DMS114 treated with DMSO at 0.1 percent for 48 hours (cell line): ENCODE measurements at regions not wholly inside any gene's neighbourhood (a gene's known extent, or its start where the extent isn't known, plus 50 kb on each side); places are given as distances from the start of the nearest gene placed in this dataset.

Experiments used
- DNase-seq: peaks from one replicate; lab custom pipeline; 2025; ENCODE audit not compliant: unreplicated experiment; lab: John Stamatoyannopoulos, UW

DNA sequence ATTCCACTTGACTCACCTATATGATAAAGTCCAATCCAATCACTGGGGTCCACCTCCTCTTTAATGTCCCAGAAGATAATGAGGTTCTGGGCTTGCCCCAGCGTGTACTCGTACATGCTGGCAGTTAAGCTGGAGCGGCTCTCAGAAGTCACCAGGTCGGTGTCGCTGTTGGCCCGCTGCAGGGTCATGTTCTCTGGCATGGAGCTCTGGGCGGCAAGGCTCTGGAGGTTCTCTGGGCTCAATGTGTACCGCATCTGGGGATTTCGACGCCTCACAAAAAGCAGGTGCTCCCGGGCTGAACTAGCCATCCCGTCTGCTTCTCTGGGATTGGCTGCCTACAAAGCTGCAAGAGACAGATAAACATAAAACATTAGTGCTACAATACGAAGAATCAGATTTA, 206.4 kb upstream of the CCDC150 start:
- no peak for DNase-seq

DNA sequence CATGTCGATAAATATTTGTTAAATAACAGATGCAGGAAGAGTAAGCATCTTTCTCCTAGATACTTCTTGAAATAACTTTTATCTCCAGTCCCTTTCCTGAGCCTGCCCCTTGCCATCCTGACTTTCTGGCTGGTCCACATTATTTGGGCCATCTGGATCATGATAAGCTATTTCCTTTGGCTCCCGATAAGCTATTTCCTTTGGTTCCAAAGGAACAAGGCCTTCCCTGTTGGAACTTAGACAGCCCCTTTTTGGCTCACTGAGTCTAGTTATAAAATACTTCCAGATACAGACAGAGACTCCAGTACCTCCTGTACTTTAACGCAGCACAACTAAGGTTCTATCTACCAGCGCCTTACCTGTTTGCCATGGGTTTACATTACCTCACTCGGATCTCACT, 205.3 kb upstream of the CCDC150 start:
- no peak for DNase-seq

DNA sequence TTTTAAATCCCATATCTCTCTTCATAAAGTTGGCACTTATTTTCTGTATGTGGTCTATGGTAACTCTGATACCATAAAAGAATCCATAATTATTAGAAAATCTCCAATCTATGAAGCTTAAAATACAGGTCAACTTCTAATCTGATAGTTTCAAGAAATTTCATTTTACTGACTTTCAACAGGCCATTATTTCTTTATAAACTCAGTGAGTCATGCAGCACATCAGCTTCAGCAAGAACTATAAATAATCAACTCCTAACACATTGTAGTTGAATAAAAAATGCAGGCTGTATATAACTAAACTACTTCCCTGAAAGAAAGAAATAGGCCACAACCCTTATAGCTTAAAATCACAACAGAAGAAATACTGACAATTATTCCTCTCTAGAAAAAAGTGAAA, 204.3 kb upstream of the CCDC150 start:
- no peak for DNase-seq

DNA sequence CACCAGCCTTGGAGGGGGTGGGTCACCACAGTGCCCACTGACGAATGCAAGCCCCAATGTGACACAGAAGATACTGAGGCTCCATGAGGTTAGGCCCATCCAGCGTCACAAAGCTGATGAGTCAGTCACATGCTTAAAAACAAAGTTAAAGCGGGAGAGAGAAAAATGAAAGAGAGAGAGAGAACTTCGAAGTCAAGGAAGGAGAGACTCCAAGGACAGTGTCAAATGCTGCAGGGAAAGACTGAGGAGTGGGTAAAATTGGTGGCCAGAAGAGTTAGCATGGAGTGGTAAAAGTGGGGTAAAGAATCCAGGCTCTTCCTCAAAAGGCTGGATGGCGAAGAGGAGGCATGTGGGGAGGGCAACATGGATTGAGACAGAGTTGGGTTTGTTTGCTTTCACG, 201.9 kb upstream of the CCDC150 start:
- no peak for DNase-seq

DNA sequence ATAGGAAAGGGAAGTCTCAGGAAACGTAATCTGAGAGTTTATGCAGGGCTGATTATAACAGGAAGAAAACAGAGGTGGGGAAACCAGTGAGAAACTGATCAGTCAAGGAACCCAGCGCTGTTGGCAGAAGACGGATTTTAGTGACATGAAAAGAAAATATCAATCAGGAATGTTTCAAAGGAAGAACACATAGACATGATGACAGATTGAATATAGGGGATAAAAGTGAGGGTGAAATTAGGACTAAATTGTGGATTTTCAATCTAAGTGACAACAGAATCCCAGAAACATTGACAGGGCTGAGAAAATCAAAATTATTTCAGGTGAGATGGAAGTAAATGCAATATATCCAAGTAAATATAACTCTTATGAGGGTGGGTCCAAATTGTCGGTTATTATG, 199.8 kb upstream of the CCDC150 start:
- DNase-seq: no peak

DNA sequence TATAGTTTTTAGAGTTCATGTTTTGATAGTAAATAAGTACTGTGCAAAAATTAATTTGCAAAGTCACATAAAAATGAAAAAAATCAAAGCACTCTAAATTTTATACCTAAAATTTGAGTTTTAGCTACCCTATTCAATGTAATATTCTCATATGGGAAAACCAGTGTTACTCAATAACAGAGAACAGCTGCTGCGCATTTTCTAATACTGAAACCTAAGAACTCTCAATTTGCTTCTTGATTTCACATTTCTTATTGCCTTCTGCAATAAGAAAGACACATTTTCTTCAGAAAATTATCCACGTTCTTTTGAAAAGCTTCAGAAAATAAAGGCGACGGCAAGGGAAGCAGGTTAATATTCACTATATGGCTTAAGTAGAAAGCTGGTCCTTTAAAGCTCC, 199.1 kb upstream of the CCDC150 start:
- DNase-seq: no peak

DNA sequence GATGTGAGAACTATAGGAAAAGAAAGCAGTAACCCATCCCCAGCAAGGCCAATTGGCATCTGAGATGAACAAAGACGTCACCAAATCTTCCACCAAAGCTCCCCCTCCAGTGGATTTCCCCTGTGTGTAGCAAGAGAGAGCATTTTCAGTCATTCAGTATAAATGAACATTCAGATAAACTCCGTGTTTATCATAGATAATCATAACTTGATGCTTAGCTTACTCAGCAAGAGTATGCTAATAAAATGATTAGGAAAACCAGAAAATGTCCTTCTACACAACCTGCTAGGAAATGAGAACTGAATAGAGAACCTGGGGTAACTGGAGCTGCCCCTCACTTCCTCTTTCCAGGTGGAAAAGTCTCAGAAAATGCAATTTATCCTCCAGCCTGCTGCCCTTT, 198.0 kb upstream of the CCDC150 start:
- DNase-seq: no peak

DNA sequence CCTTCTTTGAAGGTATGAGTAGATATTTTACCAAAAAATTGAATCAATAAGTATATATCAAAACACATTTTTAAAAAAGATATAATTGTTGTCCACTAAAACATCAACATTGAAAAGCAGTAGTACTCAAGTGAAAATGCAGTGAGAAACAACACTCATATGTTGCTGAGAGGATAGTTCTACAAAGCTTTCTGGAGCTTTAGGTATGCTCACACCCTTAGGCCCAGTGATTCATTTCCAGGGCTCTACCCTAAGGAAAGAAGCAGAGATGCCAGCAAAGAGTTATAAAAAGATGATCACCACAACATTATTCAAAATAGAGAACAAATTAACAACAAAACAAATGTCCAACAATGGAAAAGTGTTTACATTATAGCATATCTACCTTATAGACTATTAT, 197.3 kb upstream of the CCDC150 start:
- no peak for DNase-seq

DNA sequence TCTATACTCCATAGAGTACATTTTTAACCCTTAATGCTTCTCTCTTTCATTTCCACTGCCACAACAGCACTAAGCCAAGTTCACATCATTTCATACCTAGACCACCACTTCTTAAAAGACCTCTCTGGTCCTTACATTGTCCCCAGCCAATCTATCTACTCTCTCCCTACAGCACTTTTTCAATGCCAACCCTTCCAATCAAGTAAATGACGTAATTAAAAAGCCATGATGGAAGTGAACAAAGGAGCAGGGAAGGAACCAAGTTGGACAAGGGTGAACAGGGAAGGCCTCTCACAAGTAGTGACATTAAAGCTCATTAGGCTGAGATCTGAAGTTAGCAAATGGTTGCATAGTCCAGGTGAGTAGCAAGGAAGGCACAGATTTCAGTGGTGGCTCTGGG, 195.1 kb upstream of the CCDC150 start:
- no peak for DNase-seq

DNA sequence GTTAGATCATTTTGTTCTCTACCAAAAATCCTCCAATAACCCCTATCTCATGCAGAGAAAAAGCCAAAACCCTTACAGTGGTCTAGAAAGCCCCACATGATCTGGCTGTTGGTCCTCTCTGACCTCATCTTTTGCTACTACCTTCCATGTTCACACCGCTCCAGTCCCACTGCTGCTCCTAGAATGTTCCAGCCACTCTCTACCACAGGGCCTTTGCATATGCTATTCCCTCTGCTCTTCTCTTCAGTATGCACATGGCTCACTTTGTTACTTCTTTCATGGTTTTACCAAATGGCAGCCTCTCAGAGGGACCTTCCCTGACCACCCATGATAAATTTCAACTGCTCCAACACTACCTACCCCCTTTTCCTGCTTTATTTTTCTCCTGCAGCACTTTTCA, 193.5 kb upstream of the CCDC150 start:
- DNase-seq: no peak

DNA sequence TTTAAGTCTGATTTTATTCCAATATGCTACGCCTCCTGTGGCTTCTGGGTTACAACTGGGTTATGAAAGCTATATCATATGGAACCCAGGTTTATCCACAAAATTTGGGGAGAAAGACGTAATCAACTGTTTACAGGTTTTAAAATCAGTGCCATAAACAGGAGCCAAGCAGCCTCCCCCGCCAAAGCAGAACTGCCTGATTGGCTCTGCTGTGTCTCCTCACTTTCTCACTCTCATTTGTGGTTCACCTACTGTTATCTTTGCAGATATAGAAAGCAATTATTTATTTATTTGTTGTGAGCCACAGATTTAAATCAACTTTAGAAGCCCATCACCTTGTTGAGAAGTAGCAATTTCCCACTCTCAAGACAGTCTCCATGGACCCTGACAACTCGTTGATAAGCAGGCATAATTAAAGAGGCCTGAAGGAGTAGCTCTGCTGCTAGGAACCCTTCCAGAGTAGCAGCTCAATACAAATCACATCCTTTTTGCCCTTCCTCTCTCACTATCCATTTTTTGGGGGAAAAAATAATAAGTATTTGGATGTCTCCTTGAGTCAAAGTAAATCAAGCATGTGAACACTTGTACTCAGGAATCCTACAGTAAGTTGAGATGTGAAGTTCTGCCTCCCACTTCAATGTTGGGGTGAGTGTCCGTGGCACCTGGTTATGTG, 191.0 kb upstream of the CCDC150 start:
- no peak for DNase-seq

DNA sequence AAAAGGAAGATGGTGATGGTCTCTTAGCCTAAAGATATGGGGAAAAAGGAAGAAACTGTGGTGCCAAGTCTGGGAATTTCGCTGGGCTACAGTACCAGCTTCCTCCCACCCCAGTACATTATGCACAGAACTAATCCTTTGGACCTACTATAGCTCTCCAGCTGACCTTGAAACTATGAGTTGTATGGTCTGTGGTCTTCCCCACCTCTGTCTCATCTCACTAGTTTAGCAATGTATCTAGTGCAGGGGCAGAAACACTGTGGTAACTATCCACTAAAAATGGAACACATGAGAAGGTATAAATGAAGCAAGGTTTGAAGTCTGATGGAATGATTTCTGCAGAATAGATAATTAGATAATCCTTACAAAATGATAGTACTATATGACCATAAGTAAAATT, 190.4 kb upstream of the CCDC150 start:
- DNase-seq: no peak

DNA sequence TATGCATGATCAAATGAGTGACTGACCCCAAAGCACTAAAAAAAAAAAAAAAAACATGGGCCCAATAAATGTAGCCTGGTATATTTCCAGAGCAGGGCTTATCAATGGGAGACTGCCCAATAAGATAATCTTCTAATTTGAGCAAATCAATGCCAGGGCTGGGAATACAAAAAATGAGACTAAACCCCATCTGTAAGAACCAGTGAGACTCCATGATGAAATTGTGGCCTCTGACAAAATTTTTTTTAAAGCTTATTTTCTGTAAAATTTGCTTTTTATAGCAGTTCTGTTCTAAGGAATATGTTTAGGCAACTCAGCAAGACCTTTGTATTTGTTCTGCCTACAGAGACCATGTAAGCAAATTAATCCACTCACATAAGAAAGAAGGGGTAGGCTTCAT, 186.8 kb upstream of the CCDC150 start:
- no peak for DNase-seq

DNA sequence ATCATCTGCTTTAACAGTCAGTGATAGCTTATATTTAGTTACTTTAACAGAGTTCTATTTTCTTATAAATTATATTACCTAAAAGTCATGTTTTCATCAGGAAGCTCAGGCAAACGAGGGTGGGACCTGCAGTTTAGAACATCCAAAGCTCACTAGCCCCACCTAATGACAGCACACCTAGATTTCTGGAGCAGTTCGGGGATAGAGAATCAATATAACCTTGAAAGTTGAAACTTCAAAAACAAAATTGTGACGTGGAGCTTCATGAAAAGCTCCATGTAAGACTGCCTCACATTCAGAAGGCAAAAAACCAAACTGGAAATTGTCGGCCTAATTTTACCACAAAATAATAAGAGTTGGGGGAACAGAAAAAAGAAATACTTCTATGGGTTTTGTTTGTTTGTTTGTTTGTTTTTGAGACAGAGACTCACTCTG, 185.9 kb upstream of the CCDC150 start:
- peak; percentile 11 for DNase-seq

DNA sequence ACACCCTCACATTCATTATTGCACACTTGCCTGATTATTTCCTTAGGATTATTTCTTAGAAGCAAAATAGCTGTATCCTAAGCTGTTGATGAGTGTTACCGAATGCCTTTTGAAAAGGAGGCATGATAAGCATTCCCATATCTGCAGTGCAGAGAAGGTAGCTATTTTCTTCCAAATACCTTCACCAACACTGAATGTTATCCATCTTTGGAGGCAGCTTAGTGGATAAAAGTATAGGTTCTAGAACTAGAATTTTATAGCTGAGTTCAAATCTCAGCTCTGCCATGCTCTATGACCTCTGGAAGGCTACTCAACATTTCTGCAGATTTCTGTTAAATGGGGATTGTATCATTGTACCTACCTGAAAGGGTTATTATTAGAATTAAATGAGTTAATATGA, 185.0 kb upstream of the CCDC150 start:
- DNase-seq: no peak

DNA sequence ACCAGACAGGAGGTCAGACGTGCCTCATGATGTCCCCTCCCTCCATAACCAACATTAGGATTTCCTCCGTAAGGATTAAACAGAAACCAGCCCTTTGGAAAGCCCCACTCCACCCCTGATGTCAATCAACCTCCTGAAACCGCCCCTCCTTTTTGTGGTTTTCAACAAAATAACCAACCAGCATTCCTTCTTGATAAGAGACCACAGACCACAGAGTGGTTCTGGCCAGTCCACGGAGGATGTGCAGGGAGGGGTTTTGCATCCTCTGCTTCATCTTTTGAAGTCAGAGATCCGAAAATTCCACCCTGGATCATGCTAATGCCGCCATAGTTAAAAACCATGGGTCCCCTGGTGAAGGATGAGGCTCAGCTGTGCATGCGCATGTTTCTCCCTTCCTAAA, 180.0 kb upstream of the CCDC150 start:
- DNase-seq: no peak

DNA sequence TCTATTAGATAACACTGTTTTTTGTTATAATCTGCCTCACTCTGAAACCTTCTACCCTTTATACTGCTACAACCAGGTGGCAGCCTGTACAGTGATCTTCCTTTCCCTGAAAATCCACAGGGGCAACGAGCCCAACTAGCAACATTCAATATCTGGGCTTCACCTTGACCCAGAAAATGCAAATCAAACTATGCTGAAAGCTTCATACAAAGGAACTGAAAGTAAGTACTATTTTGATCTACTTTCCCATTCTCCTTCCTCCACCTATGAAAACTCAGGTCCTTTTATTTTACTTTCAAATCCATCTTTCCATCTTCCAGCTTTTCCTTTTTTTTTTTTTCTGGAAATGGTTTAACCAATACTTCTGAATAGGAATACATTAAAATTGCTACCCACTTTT, 175.8 kb upstream of the CCDC150 start:
- DNase-seq: no peak

DNA sequence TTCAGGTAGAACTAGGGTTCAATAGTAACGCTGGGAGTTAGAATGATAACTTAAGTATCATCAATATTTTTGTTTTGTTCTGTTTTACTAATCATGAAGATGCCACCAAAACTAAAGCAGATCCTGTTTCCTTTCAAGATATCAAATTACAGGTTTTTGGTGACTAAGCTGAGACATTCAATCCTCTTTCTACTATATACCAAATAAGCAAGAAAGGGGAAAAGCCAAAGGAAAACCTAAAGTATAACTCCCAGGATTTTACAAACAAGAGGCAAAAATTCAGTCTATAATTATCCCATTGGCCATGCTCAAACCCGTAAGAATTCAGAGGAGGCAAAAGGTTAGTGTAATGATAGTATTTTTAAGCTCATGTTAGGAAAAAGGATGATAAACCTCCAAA, 175.2 kb upstream of the CCDC150 start:
- DNase-seq: no peak

DNA sequence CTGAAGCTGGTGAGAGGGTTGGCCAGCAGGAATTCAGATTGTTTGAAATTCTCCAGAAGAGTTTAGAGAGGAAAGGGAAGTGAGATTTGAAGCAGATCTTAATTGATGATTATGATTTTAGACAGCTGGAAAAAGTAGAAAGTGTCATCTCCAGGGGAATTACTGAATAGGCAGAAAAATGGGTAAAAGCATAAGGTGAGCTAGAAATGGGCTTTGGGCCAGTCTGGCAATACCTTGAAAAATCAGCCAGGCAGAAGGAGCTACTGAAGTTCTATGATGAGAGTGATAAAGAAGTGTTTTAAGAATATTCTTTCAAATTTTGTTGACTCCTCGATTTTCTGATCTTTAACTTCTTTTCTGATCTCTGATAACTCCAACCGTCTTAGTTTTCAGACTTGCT, 172.9 kb upstream of the CCDC150 start:
- no peak for DNase-seq

DNA sequence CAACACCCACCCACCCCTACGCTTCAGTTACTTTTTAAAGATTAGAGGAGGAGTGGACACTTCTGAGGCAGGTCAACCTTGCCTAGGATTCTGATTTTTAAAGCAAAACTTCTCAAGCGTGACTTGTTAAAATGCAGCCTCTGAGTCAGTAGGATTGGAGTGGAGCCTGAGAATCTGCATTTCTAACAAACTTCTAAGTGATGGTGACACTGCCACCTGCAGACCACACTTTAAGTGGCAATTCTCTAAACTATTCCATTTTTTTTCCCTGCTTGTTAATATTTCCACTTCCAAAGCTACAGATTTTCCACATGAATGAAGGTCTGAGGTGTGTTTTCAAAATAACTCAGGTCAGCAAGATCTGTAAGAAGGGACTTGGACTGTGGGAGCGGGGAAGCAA, 171.1 kb upstream of the CCDC150 start:
- no peak for DNase-seq

DNA sequence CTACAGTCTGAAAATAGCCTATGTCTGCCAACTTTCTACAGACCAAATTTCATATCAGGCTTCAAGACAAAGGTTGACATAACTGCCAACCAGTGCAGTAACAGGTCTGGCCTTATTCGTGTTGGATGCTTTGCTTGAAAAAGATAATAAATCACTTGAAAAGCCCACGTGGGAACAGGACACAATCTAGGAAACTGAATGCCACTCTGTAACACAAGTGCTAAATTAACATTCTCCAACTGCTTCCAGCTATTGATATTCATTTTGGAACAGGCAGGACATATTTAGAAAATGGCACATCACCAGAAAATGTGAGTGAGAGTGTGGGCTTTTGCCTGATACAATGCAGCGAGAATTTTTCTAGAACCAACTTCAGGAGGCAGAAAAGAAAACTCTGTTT, 165.9 kb upstream of the CCDC150 start:
- DNase-seq: no peak

DNA sequence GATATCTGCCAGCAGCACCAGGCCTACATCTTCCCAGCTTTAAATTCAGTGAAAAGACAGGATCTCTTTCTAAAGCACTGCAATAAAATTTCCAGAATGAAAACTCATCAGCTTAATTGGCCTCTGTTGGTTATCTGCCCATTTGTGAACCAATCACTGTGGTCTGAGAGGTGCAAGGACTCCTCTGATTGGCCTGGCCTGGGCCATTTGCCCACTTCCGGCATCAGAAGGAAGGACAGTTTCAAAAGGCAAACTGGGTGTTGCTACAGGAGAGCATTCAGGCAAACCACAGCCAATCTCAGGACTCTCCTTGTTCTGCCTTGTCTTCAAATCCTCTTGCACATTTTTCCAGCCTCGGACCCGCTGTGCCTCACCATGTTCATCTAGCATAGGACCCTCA, 163.9 kb upstream of the CCDC150 start:
- no peak for DNase-seq

DNA sequence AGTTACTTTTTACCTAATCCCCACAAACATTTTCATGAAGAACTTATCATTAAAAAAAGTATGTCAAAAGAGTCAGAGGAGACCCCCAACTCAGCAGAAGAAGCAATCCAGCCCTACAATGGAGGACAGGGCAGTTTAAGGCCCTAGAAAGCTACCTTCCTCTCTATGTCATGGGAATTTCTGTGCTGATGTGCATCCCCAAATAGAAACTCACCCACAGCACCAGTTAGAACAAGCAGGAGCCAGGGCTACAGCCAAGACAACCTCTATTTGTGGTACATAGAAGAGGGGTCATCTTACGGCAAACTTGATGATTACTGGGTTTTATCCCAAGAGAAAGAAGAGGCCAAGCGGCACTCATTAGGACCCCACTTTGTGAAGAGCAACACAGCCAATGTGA, 160.9 kb upstream of the CCDC150 start:
- no peak for DNase-seq

DNA sequence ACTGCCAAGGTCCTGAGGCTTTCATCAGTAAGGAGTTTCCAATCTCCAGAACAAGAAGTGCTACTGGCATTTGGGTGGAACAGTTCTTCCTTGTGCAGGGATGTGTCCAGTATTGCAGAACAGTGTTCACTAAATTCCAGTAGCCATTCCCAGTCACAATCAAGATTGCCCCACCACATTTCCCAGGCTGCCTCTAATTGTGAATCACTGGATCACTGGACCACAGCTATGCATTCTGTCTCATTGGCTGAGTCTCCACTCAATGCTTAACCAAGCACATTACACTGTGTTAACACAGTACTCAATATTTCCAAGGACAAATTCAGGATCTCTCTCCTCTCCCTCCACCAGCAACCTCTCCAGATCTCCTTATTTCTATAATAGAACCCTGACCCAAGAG, 160.2 kb upstream of the CCDC150 start:
- DNase-seq: no peak
